AG09309 (cell line): ENCODE measurements at regions not wholly inside any gene's neighbourhood (a gene's known extent, or its start where the extent isn't known, plus 50 kb on each side); places are given as distances from the start of the nearest gene placed in this dataset.

Experiments used
- DNase-seq: peaks from one replicate; pipeline ENCODE4 v3.0.0-alpha.2; 2010; ENCODE audit warnings: low read depth
- H3K4me3 ChIP-seq: 2 replicates; pipeline ENCODE4 v1.5.1; 2011; ENCODE audit warnings: mild to moderate bottlenecking, low read depth, low read length, moderate library complexity; ENCODE audit not compliant: control insufficient read depth
- TF ChIP-seq, protein P1 (sequence below): IDR thresholded peaks from 2 replicates; pipeline ENCODE4 v1.5.1; 2011; ENCODE audit warnings: mild to moderate bottlenecking, low read depth, low read length, inconsistent platforms; ENCODE audit not compliant: insufficient read depth, control insufficient read depth; ENCODE audit errors: missing control alignments

DNA sequence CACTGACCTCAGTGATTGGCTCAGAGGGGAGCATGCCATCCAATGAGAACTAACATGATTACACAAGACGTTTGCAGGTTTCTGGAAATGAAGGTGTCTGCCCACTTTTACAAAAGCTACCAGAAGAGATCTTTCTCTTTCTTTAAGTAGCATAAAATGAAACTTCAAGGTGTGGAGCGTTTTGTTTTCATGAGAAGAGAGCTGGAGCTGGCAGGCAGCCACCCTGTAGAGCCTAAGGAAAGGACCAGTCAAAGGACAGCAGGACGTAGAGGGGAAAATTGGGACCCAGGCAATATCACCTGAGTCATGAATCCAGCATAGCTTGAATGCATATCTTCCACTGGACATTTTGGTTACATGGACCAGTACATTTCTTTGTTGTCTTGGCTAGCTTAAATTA lies 331.0 kb downstream of the EPHA4 start:
- H3K4me3 ChIP-seq: no peak overlapping the region
- TF ChIP-seq, protein P1, sequence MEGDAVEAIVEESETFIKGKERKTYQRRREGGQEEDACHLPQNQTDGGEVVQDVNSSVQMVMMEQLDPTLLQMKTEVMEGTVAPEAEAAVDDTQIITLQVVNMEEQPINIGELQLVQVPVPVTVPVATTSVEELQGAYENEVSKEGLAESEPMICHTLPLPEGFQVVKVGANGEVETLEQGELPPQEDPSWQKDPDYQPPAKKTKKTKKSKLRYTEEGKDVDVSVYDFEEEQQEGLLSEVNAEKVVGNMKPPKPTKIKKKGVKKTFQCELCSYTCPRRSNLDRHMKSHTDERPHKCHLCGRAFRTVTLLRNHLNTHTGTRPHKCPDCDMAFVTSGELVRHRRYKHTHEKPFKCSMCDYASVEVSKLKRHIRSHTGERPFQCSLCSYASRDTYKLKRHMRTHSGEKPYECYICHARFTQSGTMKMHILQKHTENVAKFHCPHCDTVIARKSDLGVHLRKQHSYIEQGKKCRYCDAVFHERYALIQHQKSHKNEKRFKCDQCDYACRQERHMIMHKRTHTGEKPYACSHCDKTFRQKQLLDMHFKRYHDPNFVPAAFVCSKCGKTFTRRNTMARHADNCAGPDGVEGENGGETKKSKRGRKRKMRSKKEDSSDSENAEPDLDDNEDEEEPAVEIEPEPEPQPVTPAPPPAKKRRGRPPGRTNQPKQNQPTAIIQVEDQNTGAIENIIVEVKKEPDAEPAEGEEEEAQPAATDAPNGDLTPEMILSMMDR: no peak
- DNase-seq: no peak

DNA sequence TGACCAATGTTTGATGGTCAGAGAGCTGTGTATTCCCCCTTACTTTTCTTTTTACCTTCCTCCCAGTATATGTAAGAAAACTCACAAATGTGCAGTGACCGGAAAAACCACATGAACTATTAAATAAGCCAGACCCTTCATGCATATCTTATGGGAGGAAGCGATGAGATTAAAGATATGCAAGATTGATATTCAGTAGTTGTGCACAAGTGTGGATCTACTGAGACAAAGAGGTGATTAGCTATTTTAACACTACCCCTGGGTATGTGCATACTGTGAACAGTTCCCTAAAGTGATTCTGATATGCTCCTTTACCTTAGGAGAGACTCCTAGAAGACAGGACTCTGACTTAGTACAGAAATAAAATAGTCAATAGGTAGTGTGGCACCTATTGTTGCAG lies 328.3 kb downstream of the EPHA4 start:
- no peak for DNase-seq
- TF ChIP-seq, protein P1: no peak
- H3K4me3 ChIP-seq: no peak overlapping the region

DNA sequence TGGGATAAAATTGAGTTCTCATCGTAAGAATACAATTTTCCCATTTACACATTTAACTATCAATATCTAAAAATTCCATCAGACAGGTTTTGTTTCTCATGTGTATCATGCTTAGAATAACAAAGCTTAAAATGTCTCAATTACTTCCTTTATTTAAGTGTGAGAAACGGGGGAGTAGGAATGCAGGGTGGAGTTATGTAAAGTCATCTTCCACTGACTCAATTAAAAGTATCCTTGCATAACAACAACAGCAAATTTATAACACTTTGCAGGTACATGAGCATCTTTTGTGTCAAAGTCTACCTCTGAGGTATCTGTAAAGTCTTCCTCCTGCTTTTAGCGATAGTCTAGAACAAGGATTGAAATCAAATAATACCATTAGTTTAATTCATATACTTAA lies 327.1 kb downstream of the EPHA4 start:
- H3K4me3 ChIP-seq: no peak overlapping the region
- DNase-seq: no peak
- TF ChIP-seq, protein P1: no peak

DNA sequence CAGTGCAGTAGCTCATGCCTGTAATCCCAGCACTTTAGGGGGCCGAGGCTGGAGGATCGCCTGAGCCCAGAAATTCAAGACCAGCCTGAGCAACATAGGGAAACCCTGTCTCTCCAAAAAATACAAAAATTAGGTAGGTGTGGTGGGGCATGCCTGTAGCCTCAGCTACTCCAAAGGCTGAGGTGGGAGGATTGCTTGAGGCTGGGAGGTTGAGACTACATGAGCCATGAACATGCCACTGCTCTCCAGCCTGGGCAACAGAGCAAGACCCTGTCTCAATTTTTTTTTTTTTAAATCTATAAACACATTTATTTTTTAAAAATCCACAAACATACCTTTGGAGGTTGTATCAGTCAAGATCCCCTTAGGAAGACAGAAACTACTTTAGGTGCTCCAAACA lies 326.3 kb downstream of the EPHA4 start:
- H3K4me3 ChIP-seq: no peak overlapping the region
- TF ChIP-seq, protein P1: no peak
- no peak for DNase-seq

DNA sequence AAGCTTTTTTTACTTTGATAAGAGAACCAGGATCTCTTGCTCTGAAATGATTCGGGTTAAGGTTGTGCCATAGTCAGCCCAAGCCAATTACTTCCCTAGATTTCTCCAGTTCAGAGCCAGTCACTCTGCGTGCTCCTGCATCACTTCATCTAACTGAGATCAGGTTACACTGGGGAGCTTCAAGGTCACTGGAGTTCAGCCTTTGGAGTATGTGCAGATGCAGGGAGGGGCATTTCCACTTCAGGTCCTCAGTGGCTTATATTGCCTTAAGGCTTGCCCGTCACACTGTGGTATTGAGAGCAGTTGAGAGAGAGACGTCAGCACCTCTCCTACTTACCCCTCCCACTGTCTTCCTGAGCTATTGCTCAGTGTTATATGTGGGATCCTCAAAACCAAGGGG lies 317.8 kb downstream of the EPHA4 start:
- DNase-seq: no peak
- H3K4me3 ChIP-seq: no peak overlapping the region
- TF ChIP-seq, protein P1: no peak

DNA sequence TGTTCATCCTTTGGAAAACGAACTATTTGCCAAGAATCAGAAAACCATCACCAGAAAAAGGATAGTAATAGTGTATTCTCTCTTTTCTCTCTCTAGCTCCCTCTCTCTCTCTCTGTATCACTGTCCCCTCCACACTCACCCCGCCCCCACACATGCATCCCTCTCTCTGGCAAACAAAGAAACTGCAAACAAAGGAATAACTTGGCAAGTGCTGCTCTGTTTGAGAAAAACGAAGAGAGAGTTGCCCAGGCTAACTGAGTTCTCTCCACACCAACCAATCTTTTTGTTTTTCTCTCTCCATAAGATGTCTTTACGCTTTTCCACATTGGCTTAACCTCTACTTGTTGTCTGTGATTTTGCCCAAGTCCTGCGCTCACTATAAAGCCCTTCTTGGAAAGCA lies 316.2 kb downstream of the EPHA4 start:
- TF ChIP-seq, protein P1: no peak
- no peak overlapping the region for H3K4me3 ChIP-seq
- no peak for DNase-seq

DNA sequence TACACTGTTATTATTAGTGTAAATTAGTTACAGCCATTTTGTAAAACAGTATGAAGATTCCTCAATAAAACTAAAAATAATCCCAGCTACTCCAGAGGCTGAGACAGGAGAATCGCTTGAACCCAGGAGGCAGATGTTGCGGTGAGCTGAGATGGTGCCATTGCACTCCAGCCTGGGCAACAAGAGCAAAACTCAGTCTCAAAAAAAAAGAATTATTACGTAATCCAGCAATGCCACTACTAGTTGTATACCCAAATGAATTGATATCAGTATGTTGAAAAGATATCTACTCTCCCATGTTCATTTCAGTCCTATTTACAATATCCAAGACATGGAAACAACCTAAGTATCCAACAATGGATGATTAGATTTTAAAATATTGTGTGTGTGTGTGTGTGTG lies 313.6 kb downstream of the EPHA4 start:
- H3K4me3 ChIP-seq: no peak overlapping the region
- TF ChIP-seq, protein P1: no peak
- DNase-seq: no peak
